Mucosa of descending colon (tissue), 3 donors: ENCODE measurements at regions not wholly inside any gene's neighbourhood (a gene's known extent, or its start where the extent isn't known, plus 50 kb on each side); places are given as distances from the start of the nearest gene placed in this dataset.

Source experiments
- ATAC-seq: fragments of 200-7000 bp; cut with Tn5 transposase; one replicate; pipeline ENCODE4 v1.9.1; 2020; ENCODE audit warnings: mild to moderate bottlenecking, moderate library complexity
- DNase-seq, 3 donors: peaks; one replicate each; pipeline ENCODE4 v3.0.0-alpha.2; 2020
- H3K36me3 ChIP-seq: fragments of 200-600 bp; one replicate; pipeline ENCODE4 v1.8.0; 2021; ENCODE audit warnings: low read depth, mild to moderate bottlenecking
- H3K4me1 ChIP-seq: fragments of 200-600 bp; one replicate; pipeline ENCODE4 v1.8.0; 2021; ENCODE audit warnings: low read depth, mild to moderate bottlenecking
- H3K4me3 ChIP-seq: fragments of 200-600 bp; one replicate; pipeline ENCODE4 v1.8.0; 2021; ENCODE audit warnings: mild to moderate bottlenecking
- H3K9me3 ChIP-seq: fragments of 200-600 bp; one replicate; pipeline ENCODE4 v1.8.0; 2021; ENCODE audit warnings: mild to moderate bottlenecking
- CTCF ChIP-seq: fragments of 200-600 bp; IDR thresholded peaks from one replicate; pipeline ENCODE4 v1.8.0; 2022; ENCODE audit warnings: antibody characterized with exemption, mild to moderate bottlenecking
- intact Hi-C, 2 donors: fragments of 100-400 bp; cut with DNase I in 1 of 2; cut with micrococcal nuclease in 1 of 2; formaldehyde crosslinking; loops; one replicate each; pipeline versions ENCODE4 v1.11.0 to v1.11.1; 2022; cut with DNase I, micrococcal nuclease
- donor health status: DM: no; HTN: no; CAD: no; lungs with moderate emphysema.
- donor health status: DM: no; HTN: no; CAD: no.
- donor health status: DM: no; HTN: yes; CAD: no.

- Histone ChIP-seq H3K9me3 (no peaks in the 10 kb centered on the region), H3K4me1 (no peaks in the 10 kb centered on the region), H3K4me3 (no peak overlapping the region), H3K36me3 (no peaks in the 10 kb centered on the region)
- TF ChIP-seq CTCF = no peak
- intact Hi-C loops = no loop called here
- ATAC-seq (no peak), DNase-seq (no peak)
Measured at GRCh38 chr11:134564472-134565200, 152.6 kb upstream of the B3GAT1 start.

GRCh38 chr11:134562941-134563471, 151.0 kb upstream of the B3GAT1 start:
- no peak overlapping the region for H3K4me3 ChIP-seq
- no peak for TF ChIP-seq CTCF
- no peak for DNase-seq
- no peaks in the 10 kb centered on the region for H3K9me3 ChIP-seq
- no peak for ATAC-seq
- H3K4me1 ChIP-seq = no peaks in the 10 kb centered on the region
- intact Hi-C loops = no loop called here
- no peaks in the 10 kb centered on the region for H3K36me3 ChIP-seq

- Histone ChIP-seq H3K4me1 (no peaks in the 10 kb centered on the region), H3K4me3 (no peak overlapping the region), H3K36me3 (no peaks in the 10 kb centered on the region), H3K9me3 (no peaks in the 10 kb centered on the region)
- intact Hi-C loops = no loop called here
- no peak for DNase-seq
- TF ChIP-seq CTCF = no peak
- ATAC-seq = no peak
Measured at GRCh38 chr11:134562196-134562595, 150.2 kb upstream of the B3GAT1 start.

GRCh38 chr11:134561331-134561720, 149.3 kb upstream of the B3GAT1 start:
- H3K36me3 ChIP-seq = no peaks in the 10 kb centered on the region
- no peaks in the 10 kb centered on the region for H3K9me3 ChIP-seq
- TF ChIP-seq CTCF = no peak
- H3K4me1 ChIP-seq = no peaks in the 10 kb centered on the region
- ATAC-seq (no peak), DNase-seq (no peak)
- intact Hi-C loops = no loop called here
- H3K4me3 ChIP-seq = no peak overlapping the region

GRCh38 chr11:134560566-134561330, 148.7 kb upstream of the B3GAT1 start:
- no peak for TF ChIP-seq CTCF
- no peaks in the 10 kb centered on the region for H3K36me3 ChIP-seq
- no peaks in the 10 kb centered on the region for H3K9me3 ChIP-seq
- H3K4me1 ChIP-seq = no peaks in the 10 kb centered on the region
- no peak overlapping the region for H3K4me3 ChIP-seq
- ATAC-seq (no peak), DNase-seq (no peak)
- intact Hi-C loops = no loop called here
